Left kidney (tissue), 1 donor: ENCODE measurements at regions not wholly inside any gene's neighbourhood (a gene's known extent, or its start where the extent isn't known, plus 50 kb on each side); places are given as distances from the start of the nearest gene placed in this dataset.
A peak's percentile ranks its signal among the peaks of the same experiment; 100 is the strongest.

Experiments used
- DNase-seq: peaks from one replicate; pipeline ENCODE4 v3.0.0-alpha.2; 2013

DNA sequence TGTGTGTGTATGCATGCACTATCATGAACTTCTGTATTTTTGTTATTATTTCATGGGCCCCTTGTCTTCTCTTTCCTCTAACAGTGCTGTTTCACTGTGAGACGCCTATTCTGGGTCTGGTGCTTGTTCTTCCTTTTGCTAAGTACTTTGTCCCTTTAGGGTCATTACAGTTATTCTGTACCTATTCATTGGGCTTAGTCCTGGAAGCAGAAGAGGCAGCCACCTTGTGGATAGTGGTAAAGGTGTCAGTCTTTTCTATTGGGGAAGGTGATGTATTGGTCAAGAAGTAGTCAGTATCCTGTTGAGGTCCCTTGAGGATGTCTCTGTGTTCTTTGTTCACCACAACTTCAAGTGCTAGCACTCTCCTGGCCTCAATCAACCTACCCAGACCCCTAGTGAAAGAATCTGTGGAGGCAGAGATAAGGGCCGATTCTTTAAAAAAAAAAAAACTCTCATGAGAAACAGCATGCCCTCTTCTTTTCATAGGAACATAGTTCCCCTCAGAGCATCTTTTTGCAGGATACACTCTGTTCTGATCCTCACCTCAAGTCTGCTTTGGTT is 593.8 kb downstream of the SPRY1 start:
- no peak for DNase-seq

- no peak for DNase-seq
These were observed 598.3 kb downstream of the SPRY1 start for GRCh38 chr4:123994917-123995316.

- no peak for DNase-seq
These were observed 599.3 kb downstream of the SPRY1 start for GRCh38 chr4:123995936-123996335.

DNA sequence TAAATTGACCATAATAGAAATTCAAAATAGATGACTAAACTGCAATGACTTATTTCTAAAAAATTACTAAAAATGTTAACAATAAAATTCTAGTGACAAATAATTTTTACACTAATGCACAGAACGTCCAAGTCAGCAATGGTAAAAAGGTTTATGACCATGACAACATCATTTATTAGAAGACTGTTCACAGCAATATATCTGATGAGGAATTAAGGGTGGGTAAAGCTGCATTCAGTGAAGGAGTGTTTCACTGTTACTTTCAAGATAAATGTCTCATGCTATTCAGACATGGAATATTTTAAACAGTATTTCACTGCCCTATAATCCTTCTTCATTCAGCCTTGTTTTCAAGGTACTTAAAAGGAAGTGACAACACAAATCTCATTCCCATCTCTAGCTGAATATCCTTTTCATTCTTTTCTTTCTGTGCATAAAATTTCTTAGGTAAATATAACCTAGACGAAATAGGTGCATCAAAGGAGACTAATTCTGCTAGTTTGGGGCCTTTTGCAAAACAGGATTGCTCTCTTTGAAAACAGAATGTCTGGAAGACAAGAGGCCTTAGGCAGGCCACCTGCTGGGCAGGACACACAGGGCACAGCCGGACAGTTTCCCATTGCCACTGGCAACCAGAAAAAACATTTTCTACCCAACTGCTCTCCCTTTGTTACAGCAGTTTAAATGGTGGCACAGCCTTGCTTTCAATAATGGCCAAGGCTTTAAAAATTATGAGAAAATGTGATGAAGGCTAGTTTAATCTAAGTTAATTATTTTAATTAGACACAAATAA is 600.3 kb downstream of the SPRY1 start:
- no peak for DNase-seq

- no peak for DNase-seq
These were observed 601.3 kb downstream of the SPRY1 start for GRCh38 chr4:123997776-123998449.

- no peak for DNase-seq
These were observed 603.6 kb downstream of the SPRY1 start for GRCh38 chr4:124000233-124000632.

DNA sequence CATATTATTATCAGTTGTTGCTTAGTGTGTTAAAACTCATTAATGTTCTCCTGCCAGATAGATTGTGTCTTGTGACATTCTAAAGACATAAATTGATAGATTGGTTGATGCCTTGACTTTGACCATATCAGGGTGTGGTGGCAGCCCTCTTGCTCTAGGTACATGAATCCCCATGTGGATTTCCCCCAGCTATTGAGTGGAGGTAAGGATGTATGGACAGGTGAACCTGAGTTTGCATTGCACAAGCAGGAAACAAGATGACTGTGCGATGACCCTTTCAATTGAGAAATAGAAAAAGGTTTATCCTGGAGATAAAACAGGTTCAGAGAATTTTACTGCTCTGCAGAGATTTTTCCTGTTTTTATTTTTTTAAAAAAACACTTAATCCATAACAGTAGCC is 619.2 kb downstream of the SPRY1 start:
- no peak for DNase-seq

GRCh38 chr4:124017185-124017785 is 620.7 kb downstream of the SPRY1 start:
- DNase-seq = no peak

DNA sequence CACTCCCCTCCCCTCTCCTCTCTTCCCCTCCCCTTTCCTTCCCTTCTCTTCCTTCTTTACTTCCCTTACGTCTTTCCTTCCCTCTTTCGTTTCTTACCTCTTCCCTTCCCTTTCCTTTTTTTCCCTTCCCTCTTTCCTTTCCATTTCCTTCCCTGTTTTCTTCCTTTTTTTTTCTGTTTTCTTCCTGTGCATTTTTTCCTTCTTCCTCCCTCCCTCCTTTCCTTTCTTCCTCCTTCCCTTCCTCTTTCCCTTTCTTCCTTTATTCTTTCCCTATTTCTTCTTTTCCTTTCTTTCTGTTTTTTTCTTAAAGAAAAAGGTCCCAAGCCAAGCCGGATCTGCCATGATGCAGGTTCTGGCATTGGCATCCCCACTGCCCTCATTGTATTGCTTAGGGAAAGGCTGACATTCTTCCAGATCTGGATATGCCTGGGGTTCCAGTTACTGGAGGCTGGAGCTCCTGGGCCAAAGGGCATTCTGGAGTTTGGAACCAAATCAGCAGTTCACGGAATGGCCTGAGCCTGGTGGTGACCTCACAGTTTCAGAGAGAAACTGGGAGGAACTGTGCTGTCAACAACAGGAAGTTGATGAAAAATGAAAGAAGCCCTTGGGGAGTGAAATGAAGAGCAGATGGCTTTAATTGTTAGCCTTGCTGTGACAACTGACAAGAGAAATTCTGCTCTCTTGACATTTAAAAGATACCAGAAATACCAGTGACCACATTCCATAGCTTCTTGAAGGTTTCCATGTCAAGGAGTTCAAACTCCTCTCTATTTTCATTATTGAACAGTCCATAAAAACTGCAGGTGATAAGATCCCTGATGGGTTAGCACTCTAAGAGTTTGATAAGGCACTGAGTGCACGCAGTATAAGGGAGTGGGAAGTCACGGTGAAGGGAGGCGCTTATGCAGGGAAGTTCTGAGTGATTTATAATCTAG is 622.1 kb downstream of the SPRY1 start:
- DNase-seq = peak; percentile 57

DNA sequence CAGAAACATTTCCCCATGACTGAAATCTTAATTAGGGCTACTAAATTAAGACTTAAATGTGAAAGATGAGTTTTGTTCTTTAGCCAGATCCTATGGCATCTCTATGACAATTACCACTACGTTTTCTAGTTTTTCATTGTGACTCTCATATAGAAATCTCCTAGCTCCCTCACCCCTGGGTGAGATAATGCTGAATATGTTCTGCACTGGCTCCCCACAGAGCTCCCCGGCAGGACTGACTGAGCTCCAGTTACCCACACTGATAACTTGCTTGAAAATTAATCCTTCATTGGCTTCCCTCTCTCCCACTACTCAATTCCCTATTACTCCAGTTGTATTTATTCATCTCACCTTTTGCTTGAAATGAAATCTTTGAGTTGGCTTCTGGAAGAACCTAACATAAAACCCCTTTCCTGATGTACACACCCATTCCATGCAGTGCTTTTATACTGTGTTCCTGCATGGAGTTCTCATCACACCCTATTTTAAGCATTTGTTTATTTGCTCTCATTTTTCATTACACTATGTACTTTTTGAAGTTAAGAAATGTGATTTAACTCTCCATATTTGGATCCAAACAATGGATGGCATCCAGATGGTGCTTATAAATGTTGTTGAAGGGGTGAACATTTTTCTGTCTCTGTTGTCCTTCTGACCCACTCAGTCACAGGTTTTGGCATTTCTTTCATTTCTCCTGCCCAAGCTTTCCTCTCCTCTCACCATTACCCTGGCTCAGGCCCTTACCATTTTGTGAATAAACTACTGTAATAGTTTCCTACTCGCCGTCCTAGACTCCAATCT is 623.4 kb downstream of the SPRY1 start:
- DNase-seq = no peak

- DNase-seq = no peak
These were observed 628.4 kb downstream of the SPRY1 start for GRCh38 chr4:124025000-124025399.

GRCh38 chr4:124025428-124025827 is 628.8 kb downstream of the SPRY1 start:
- no peak for DNase-seq

- peak; percentile 53 for DNase-seq
These were observed 631.6 kb downstream of the SPRY1 start for GRCh38 chr4:124028182-124028581.

DNA sequence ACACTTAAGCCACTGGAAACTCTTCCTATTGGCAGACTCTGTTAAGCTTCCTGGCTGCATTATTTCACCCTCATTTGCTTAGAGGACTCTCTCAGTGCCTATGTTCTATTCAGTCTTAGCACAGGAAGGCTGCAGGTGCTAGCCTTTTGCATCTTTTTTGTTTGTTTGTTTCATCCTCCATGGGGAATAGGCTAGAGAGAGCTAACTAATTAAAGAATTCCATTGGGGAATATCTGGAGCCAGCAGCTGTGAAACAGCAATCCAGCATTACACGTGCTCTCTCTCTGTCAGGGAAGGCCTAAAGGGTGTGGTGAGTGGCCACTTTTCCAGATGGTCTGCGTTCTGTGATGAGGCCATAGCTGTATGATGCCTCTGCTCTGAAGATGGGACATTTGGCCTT is 633.6 kb downstream of the SPRY1 start:
- DNase-seq = no peak

DNA sequence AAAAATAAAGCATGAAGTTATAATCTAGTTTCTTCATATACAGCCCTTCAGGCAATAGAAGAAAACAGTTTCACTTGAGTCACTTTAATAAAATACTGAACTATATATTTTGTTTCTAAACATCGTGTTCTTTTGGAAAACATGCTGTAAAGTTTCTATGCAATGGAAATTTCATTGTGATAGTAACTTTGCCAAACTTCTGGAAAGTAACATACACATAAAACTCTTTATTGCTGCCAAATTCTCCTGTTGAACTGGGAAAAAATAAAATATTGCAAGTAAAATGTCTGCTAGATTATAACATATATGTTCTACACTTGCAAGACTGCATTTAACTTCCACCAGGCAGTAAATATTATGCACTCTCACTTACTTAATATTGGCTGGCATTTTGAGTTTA is 635.4 kb downstream of the SPRY1 start:
- no peak for DNase-seq

DNA sequence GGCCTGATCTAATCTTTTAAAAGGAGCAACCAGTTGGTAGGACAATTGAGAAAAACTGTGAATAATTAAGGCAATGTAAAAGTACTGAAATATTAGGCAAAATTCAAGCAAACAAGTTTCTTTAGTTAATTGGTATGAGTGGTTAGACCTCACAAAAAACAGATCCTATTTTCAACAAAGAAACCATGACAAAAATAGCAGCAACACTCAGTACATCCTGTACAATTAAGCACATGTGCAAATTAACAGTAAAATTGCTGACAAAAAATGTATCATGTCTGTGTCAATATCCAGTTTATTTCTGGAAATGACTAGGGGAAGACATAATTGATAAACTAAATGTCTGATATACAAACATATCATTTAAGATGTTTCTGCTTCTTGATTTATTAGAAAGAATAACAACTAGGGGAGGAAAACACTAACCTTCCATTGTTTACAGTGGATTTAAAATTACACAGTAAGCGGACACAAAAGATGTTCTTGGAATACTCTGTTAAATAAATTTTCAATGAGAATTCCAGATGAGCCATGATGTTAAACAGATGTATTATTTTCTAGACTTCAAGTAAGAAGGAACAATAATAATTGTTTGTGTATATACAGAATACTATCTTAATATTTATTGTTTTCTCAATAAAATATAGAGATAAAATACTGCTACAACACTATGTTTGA is 638.9 kb downstream of the SPRY1 start:
- DNase-seq = no peak

- no peak for DNase-seq
These were observed 640.6 kb downstream of the SPRY1 start for GRCh38 chr4:124037236-124037635.

- no peak for DNase-seq
These were observed 647.7 kb downstream of the SPRY1 start for GRCh38 chr4:124044330-124044729.

DNA sequence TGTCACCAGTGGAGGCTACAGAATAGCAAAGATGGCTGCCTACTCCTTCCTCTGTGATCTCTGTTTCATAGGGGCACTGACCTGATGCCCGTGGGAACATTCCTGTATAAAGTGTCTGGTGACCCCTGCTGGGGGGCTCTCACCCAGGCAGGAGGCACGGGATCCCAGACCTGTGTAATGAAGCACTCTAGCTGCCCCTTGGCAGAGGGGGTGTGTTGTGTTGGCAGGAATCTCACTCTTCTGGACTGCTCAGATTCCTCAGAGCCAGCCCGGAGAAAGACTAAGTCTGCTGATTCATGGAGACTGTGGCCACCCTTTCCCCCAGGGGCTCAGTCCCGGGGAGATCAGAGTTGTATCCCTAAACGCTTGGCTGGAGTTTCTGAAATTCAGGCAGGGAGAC is 648.3 kb downstream of the SPRY1 start:
- no peak for DNase-seq

- DNase-seq = no peak
These were observed 649.6 kb downstream of the SPRY1 start for GRCh38 chr4:124046190-124046589.
